Nephron (organoid): ENCODE measurements at regions not wholly inside any gene's neighbourhood (a gene's known extent, or its start where the extent isn't known, plus 50 kb on each side); places are given as distances from the start of the nearest gene placed in this dataset.

Experiments
- H3K27ac Mint-ChIP-seq, 3 experiments: 2 replicates each; pipeline ENCODE4 v1.8.0; 2020; ENCODE audit warnings: mixed read lengths in 3 of 3, mild to moderate bottlenecking in 2 of 3, moderate library complexity in 1 of 3
- H3K27me3 Mint-ChIP-seq: 2 replicates; pipeline ENCODE4 v1.8.0; 2021; ENCODE audit warnings: low read depth, mild to moderate bottlenecking, moderate library complexity, mixed read lengths
- H3K36me3 Mint-ChIP-seq: 2 replicates; pipeline ENCODE4 v1.8.0; 2020; ENCODE audit warnings: low read depth, mixed read lengths
- H3K4me1 Mint-ChIP-seq: 2 replicates; pipeline ENCODE4 v1.8.0; 2020; ENCODE audit warnings: mixed read lengths
- H3K4me3 Mint-ChIP-seq, 3 experiments: 2 replicates each; pipeline ENCODE4 v1.8.0; 2020; ENCODE audit warnings: mild to moderate bottlenecking in 3 of 3, mixed read lengths in 3 of 3, moderate library complexity in 2 of 3
- H3K9me3 Mint-ChIP-seq: 2 replicates; pipeline ENCODE4 v1.8.0; 2020; ENCODE audit warnings: mixed read lengths
- TF ChIP-seq, protein P1 (sequence below), 3 experiments: fragments of 200-600 bp; sonication (generic); IDR thresholded peaks; one replicate each; pipeline ENCODE4 v1.5.0; 2021; ENCODE audit warnings: antibody characterized with exemption in 3 of 3; ENCODE audit not compliant: unreplicated experiment in 3 of 3

DNA sequence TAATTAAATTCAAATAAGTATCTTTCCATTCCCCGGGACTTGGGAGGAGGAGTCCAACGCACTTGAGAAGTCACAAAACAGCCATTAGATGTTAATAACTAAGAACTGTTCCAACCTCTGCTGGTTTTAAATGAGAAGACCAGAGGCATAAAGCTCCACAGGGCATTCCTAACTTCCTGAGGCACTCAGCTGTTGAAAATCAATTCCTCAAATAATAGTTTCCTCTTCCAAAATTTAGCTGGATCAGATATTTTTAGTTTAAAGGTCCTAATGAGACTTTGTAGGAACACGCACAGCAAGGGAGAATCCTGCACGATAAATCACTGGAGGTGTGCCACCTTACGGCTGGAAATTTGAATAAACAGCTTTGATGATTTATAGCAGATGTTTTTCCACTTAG, 504.3 kb upstream of the ZFP42 start:
- TF ChIP-seq, protein P1, sequence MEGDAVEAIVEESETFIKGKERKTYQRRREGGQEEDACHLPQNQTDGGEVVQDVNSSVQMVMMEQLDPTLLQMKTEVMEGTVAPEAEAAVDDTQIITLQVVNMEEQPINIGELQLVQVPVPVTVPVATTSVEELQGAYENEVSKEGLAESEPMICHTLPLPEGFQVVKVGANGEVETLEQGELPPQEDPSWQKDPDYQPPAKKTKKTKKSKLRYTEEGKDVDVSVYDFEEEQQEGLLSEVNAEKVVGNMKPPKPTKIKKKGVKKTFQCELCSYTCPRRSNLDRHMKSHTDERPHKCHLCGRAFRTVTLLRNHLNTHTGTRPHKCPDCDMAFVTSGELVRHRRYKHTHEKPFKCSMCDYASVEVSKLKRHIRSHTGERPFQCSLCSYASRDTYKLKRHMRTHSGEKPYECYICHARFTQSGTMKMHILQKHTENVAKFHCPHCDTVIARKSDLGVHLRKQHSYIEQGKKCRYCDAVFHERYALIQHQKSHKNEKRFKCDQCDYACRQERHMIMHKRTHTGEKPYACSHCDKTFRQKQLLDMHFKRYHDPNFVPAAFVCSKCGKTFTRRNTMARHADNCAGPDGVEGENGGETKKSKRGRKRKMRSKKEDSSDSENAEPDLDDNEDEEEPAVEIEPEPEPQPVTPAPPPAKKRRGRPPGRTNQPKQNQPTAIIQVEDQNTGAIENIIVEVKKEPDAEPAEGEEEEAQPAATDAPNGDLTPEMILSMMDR (IDR thresholded peaks at IDR 0.05; ENCODE audit: unreplicated experiment in 3 of 3), result no peak
- H3K4me1 Mint-ChIP-seq, result no peaks in the 10 kb centered on the region
- H3K36me3 Mint-ChIP-seq, result peaks cover 17% of the 10 kb centered on the region
- no peak overlapping the region for H3K27ac Mint-ChIP-seq
- no peak overlapping the region for H3K4me3 Mint-ChIP-seq
- peaks cover 30% of the 10 kb centered on the region for H3K9me3 Mint-ChIP-seq
- H3K27me3 Mint-ChIP-seq, result peaks cover 4% of the 10 kb centered on the region

DNA sequence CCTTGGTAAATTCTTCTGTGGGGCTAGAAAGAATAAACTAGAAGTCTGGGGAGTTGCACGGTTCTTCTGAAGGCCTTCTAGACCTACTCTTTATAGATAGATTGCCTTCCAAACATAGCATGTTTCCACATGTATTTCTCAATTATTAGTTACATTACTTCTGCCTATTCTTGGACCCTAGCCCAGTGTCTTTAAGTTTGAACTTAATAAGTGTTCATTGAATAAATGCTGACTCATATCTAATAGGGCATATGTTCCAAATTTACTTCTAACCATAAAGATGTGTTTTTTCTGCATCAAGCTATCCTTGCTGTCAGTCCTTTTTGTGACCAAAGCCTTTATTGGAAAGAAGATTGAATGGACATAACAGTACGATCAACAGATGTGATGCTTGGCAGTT, 503.6 kb upstream of the ZFP42 start:
- H3K9me3 Mint-ChIP-seq, result peaks cover 24% of the 10 kb centered on the region
- TF ChIP-seq, protein P1 (IDR thresholded peaks at IDR 0.05; ENCODE audit: unreplicated experiment in 3 of 3), result no peak
- H3K36me3 Mint-ChIP-seq, result peaks cover 14% of the 10 kb centered on the region
- H3K4me3 Mint-ChIP-seq, result no peak overlapping the region
- H3K27ac Mint-ChIP-seq, result no peak overlapping the region
- H3K27me3 Mint-ChIP-seq, result peaks cover 4% of the 10 kb centered on the region
- no peaks in the 10 kb centered on the region for H3K4me1 Mint-ChIP-seq

DNA sequence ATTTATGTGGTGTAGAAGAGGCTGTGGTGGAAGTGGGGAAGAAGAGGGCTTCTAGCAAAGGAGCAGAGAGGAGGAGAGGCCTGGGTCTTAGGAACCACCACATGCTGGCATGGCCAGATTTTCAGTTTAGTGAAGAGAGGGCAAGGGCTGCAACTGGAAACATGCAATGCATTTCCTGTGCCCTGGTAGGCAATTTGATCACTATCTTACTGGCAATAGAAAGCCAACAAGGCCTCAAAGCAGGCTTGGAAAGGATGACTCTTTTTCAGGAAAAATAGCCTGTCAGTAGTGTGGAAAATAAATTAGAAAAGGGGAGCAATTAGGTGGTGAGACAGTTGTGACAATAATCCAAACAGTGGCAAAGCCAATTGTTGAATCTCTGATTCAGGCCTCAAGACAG, 501.9 kb upstream of the ZFP42 start:
- Mint-ChIP-seq H3K27me3 (peaks cover 4% of the 10 kb centered on the region), H3K36me3 (peaks cover 5% of the 10 kb centered on the region), H3K4me1 (no peaks in the 10 kb centered on the region), H3K4me3 (no peak overlapping the region), H3K27ac (no peak overlapping the region), H3K9me3 (peaks cover 14% of the 10 kb centered on the region)
- TF ChIP-seq, protein P1 (IDR thresholded peaks at IDR 0.05; ENCODE audit: unreplicated experiment in 3 of 3), result no peak

DNA sequence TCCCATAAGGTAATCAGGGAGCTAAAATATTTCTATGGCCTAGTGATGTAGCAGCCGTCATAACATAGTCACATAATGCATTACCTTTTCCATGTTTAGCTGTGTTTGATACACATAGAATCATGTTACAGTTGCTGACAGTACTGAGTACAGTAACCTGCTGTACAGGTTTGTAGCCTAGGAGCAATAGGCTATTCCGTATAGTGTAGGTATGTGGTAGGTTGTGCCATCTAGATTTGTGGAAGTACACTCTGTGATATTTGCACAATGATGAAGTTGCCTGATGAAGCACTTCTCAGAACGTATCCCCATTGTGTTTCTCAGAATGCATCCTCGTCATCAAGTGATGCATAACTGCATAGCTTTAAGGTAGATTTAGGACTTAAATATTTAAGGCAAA, 495.6 kb upstream of the ZFP42 start:
- no peaks in the 10 kb centered on the region for H3K36me3 Mint-ChIP-seq
- H3K27ac Mint-ChIP-seq, result no peak overlapping the region
- H3K9me3 Mint-ChIP-seq, result no peaks in the 10 kb centered on the region
- TF ChIP-seq, protein P1 (IDR thresholded peaks at IDR 0.05; ENCODE audit: unreplicated experiment in 3 of 3), result no peak
- peaks cover 4% of the 10 kb centered on the region for H3K4me1 Mint-ChIP-seq
- H3K27me3 Mint-ChIP-seq, result peaks cover 4% of the 10 kb centered on the region
- H3K4me3 Mint-ChIP-seq, result no peak overlapping the region

DNA sequence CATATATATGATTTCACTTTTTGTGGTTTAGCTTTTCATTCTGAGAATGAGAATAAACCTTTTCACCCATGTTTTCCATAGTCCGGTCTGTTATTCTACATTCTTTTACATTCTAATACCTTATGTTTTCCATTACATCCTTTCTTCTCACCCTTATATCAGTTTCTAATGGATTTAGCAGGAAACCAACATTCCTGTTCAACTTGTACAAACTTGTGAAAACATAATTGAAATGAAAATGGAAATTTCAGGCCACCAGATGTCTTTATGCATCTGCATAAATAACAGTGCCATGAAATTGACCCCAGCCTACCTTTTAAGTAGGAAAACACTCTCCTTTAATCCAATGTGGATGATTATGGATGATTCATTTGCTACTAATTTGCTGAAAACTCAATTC, 494.8 kb upstream of the ZFP42 start:
- no peak overlapping the region for H3K4me3 Mint-ChIP-seq
- no peaks in the 10 kb centered on the region for H3K27me3 Mint-ChIP-seq
- H3K27ac Mint-ChIP-seq, result no peak overlapping the region
- TF ChIP-seq, protein P1 (IDR thresholded peaks at IDR 0.05; ENCODE audit: unreplicated experiment in 3 of 3), result no peak
- no peaks in the 10 kb centered on the region for H3K36me3 Mint-ChIP-seq
- peaks cover 4% of the 10 kb centered on the region for H3K4me1 Mint-ChIP-seq
- H3K9me3 Mint-ChIP-seq, result no peaks in the 10 kb centered on the region

DNA sequence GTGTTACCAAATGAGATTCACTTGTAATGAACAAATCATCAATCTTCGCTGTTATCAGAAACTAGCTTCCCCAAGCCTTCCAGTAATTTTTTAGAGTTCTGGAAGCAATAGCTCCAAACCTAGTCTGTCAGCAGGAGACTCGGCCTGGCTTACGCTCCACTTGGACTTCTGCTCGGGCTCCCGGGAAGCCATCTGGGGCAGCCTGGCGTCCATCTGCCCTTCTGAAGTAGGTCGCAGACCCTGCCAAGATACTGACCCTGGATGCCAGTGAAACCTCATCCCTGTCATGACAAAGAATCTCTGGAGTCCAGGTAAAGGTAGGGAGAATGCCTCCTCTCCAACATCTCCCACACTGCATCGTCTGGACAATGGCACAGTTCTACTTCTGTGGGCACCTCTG, 493.8 kb upstream of the ZFP42 start:
- H3K9me3 Mint-ChIP-seq, result peaks cover under 1% of the 10 kb centered on the region
- H3K36me3 Mint-ChIP-seq, result no peaks in the 10 kb centered on the region
- TF ChIP-seq, protein P1 (IDR thresholded peaks at IDR 0.05; ENCODE audit: unreplicated experiment in 3 of 3), result no peak
- H3K4me3 Mint-ChIP-seq, result no peak overlapping the region
- H3K27ac Mint-ChIP-seq, result no peak overlapping the region
- no peaks in the 10 kb centered on the region for H3K27me3 Mint-ChIP-seq
- peaks cover 4% of the 10 kb centered on the region for H3K4me1 Mint-ChIP-seq
